Stimulated activated CD4-positive, alpha-beta T cell treated with anti-CD3 and anti-CD28 coated beads, Interleukin-2, amount 100 ng/mL, for 24 hours (primary cell): ENCODE measurements at regions not wholly inside any gene's neighbourhood (a gene's known extent, or its start where the extent isn't known, plus 50 kb on each side); places are given as distances from the start of the nearest gene placed in this dataset.
"Not testable (repeated sequence)": the region's sequence is repeated elsewhere in the genome, so short reads cannot be mapped to it uniquely, and the experiment has no call there.

Source experiments
- DNase-seq, 2 donors: peaks; one replicate each; pipeline ENCODE4 v3.0.0-alpha.2; 2020

DNA sequence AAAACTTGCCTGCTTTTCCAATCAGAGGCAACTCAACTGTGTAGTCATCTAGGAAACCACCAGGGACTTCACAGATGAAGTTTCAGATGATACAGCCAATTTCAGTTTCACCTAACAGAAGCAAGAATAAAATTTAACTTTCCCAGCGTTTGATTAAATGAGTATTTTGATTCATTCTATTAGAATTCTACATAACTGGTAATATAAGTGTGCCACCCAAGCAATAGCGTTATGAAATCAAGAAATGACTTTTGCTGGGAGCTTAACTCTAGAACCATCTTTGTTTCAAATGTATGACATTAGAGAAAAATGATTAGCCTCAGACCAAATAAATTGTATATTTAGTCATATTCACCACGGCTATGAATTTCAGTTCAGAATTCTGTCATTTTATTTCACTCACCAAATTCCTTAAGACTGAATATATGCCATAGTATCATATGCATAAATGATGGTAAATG is 239.3 kb downstream of the NRIP1 start:
- DNase-seq, result no peak

DNA sequence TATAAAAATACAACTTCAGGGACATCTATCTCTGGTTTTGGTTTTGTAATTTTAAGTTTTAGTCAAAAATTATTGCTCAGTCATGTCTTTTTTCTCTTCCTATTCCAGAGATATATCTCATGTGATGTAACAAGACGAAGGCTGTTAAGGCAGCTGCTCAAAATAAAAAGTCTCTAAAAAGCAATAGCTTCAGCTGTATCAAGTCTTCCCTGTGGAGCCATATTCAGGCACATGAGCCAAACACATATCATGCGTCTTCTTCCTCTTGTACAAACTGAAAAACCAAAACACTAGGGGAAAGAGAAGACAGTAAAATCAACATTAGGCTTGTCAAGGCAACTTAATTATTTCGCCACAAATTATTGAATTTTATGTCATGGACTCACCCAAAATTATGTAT is 240.7 kb downstream of the NRIP1 start:
- no peak for DNase-seq

DNA sequence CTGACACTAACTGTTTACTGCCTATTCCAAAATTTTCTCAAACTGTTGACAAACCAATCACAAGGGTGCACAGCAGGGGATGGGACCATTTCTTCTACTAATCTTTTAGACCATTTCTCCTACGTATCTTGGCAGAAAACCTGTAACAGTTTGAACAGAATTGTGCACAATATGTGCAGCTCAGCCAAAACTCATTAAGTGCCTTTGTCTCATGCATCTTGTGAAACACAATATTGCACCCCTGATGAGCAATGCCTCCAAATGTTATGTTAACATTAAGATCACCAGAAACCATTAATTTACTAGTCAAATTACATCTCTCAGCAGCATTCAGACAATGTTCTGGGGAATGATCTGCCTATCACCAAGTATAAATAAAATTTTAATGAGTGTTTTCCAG is 247.5 kb downstream of the NRIP1 start:
- DNase-seq, result no peak

DNA sequence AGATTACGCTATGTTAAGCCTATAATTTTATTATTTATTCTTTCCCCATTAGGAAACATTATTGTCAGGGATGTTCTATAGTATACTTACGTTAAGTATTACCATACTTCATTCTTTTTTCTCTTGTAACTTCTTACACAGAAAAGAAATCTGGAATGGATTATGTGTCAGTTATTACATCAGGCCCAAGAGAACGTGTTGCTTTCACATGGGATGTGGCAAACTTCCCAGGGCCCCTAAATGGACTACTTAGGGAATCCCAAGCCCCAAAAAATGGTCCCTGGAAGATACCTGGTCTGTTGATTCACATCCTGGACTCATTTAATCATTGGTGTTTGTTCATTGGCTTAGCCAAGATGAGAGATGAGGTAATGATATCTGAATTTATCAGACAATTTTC is 249.8 kb downstream of the NRIP1 start:
- DNase-seq, result no peak

DNA sequence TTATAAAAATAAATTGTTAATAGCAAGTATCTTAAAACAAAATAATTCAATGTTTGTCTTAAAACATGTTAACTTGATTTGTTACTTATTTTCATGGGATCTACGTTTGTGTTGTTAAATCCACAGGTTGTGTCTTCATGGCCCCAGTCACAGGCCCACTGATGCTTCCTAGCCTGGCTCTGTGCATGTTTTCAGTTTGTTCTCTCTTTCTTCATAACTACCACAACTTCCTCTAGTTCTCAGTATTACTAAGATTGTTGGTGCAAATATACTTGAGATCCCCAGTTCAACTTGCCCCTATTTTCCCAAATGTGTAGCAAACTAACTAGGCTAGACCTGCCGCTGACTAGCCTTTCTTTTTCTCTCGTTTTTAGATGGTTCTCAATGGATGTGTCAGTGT is 250.5 kb downstream of the NRIP1 start:
- DNase-seq, result no peak

DNA sequence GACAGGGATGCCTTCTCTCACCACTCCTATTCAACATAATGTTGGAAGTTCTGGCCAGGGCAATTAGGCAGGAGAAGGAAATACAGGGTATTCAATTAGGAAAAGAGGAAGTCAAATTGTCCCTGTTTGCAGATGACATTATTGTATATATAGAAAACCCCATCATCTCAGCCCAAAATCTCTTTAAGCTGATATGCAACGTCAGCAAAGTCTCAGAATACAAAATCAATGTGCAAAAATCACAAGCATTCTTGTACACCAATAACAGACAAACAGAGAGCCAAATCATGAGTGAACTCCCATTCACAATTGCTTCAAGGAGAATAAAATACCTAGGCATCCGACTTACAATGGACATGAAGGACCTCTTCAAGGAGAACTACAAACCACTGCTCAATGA is 258.1 kb upstream of the SAMSN1 start:
- DNase-seq, result not testable (repeated sequence)

DNA sequence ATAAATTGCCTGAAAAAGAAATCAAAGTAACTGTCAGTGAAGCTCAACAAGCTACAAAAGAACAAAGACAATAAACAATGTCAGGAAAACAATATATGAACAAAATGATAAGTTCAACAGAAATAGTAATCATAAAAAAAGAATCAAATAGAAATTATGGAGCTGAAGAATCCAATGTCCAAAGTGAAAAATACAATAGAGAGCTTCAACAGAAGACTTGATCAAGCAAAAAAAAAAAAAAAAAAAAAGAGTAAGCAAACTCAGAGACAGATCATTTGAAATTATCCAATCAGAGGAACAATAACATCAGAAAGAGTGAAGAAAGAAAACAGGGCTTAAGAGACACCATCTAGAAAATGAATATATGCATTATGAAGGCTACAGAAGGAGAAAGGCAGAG is 251.4 kb upstream of the SAMSN1 start:
- no peak for DNase-seq

DNA sequence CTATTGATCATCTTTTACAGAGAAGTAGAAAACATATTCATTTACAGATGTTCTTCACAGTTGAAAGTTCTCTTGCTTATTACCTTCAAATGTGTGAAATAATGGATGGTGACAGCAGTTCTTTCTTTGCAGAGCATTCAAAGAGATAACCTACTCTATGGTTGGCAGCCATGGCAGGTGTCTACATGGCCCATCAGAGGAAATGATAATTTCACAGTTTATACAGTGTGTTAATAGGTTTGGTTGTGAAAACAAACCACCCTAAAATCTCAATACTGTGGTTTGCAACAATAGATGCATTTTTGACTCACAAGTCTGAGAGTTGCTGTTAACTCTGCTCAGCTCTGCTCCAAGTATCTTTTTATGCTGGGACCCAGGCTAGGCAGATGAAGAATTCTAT is 241.2 kb upstream of the SAMSN1 start:
- no peak for DNase-seq

DNA sequence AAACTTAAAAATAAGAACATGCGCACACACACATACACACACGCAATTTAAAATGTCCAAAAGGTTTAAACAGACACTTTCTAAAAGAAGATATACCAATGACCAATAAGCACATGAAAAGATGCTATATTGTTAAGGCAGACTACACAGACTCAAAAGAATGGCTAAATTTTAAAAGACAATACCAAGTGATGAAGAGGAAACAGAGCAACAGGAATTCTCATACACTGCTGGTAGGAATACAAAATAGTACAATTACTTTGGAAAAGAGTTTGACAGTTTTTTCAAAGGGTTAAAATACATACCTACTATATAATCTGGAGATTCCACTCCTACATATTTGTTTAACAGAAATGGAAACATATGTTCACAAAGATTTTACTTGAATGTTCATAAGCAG is 239.6 kb upstream of the SAMSN1 start:
- DNase-seq, result no peak

DNA sequence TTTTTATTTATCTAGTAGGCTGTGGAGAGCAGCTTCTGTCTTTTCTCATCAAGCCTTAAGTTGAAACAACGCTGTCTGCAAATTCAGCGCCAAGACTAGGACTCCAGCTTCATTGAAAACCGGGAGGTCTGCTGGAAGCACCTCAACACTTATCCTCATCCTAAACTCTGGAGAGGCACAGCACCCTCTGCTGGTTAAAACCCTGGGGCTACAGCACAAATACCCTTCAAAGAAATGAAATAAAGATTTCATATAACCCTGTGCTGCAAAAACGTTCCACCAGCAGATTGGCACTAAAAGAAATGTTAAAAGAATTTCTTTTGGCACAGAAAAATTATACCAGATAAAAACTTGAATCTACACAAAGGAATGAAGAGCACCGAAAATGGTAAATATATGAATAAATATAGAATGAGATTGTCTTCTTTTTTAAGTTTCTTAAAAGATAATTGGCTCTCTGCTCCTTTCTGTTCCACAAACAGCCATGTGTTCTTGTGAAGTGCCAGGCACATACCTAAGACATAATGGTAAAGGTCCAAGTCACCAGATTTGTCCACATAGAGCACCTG is 227.7 kb upstream of the SAMSN1 start:
- DNase-seq, result peak; percentile 65 to 76

DNA sequence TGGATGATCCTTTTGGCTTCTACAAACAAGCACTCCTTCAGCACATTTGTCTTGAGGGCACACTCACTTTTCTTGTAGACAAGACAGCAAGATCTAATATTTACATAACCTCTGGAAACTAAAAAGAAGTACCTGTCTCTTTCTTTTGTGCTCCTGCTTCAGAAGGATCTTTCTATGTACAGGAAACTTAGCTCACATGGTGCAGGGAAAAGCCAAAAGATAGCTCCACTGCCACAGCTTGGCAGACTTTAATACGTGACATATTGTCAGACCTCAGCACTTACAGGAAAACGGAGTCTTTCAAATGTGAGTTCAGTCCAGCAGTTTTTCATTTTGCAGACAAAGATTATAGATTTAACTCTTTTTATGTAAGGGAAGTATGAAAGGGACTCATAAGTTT is 225.5 kb upstream of the SAMSN1 start:
- DNase-seq, result no peak

DNA sequence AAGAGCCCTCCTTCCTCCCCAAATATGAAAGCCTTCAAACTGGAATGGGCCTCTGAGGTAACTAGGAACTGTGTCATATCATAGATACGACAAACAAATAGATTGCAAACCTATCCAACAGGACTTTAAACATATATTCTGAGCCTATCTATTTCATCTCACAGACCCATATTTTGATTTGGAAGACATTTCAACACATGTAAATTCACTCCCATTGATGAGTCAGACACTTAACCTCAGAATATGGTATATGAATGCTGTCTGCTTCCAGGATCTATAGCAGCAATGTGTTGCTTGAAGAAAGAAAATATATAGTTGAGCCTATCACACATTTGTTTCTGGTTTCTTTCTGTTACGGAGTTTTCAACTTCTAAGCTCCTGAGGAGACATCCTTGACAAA is 221.9 kb upstream of the SAMSN1 start:
- no peak for DNase-seq

DNA sequence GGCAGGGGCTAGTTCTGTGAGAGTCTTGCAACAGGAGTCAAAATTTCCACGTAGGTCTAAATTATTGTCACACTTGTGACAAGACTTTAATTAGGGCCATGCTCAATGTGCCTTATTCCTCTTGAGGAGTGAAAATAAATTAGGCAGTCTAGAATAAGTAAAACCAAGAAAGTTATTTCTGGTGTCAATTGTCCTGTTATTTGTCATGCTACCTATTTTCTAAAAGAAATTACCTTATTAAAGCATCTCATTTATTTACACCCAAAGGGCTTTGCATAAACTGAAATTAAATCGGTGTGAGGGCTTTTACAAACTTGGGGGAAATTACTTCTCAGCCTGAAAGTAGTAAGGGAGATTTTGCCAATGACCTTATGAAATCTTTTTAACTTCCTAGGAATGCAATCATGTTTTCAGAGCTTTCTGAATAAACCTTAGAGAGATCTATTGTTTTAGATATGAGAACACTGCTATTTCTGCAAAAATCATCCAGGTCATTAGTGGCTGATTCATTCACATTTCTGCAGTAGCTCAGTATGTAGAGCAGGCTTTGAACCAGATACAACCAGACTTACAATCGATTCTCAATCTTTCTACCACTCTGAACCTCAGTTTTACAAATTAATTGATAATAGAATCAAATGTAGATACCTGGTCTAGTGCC is 221.2 kb upstream of the SAMSN1 start:
- DNase-seq, result no peak

DNA sequence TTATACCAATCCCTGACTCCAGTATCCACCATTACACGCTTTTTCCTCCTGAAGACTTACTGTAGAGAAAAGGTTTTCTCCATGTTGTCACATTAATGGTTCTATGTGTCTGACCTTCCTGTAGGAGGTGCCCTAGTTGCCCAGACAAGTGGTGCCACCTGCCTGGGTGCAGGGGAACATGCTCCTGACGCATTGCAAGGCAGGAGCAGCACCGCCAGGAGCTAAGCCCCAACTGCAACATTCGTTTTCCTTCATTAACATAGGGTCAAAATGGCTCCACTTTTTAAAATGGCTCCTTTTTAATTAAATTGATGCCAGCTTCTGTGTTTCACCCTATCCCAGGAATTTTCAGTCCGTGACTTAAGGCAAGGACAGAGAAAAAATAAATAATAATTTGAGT is 220.1 kb upstream of the SAMSN1 start:
- no peak for DNase-seq

DNA sequence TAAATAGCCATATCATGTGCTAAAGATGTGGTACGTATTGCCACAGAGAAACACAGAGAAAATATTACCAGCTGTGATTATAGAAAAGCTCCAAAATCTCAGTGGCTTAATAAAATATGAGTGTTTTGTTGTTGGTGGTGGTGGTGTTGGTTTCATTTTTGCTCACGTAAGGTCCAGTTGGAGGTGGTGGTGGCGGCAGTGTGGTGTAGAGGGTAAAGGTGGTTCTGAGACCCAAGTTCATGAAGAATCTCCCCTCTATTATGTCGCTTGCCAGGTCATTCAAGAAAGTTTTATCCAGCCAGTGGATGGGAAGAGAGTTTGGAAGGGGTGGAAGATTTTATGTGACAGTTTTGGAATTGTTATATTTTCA is 217.6 kb upstream of the SAMSN1 start:
- no peak for DNase-seq

DNA sequence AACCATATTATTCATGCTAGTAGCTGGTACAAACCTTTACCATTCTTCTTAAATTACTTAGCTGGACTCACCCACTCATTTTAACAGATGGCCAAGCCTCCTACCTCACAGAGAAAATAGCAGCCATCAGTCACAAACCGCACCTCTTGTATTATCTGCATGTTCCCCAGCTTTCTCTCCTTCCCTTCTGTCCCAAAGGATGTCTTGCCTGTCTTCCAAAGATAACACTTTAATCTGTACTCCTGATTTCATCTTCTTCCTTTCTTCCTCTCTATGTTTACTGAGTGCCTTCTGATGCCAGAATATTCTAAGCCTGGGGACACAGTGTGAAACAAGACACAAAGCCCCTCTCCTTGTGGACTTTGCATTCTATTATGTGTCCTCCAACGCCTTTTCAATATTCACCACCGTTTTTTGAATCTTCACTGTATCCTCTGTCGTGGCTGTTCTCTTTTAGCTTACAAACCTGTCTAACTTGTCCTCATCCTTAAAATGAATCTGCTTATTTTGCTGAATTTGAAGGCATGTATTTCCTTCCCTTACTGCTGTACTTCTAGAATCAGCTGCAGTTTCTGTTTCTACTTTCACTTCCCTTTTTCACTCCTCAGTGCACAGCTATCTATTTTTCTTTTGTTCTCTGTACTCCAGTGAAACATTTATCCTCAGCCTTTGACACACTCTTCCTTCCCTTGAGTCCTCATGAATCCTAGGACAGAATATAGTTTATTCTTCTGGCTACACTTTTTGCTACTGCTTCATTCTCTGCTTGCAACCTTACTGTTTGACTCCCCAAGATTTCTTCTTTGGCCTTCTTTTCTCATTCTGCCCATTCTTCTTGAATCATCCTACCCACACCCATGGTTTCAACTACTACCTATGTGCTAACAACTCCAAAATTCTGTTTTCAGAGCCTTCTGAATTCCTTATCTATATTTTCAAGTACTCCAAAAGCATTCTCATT is 216.9 kb upstream of the SAMSN1 start:
- no peak for DNase-seq

DNA sequence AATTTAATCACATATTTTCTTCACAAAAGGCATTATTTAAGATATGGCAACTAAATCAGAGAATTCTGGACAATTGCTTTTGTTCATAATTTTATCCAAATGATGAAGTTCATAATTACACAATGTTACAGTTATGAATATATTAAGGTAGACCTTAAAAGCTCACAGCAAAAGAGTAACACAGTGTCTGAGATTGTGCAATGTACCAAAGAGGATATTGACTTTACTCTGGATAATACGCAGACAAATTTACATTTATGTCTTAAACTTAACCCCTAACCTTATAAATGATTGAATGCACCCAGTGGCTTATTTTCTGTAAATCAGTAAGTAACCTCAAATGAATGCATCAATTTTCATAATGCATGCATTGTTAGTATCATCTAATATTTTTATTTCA is 216.2 kb upstream of the SAMSN1 start:
- no peak for DNase-seq

DNA sequence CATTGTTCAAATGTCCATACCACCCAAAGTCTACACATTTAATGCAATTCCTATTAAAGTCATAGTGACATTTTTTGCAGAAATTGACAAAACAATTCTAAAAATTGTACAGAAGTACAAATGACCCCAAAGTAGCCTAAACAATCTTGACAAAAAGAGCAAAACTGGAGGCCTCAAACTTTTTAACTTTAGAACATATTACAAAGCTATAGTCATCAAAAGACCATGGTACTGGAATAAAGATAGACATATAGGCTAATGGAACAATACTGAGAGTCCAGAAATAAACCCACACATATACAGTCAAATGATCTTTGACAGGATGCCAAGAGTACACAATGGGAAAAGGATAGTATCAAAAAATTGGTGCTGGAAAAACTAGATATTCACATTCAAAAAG is 213.2 kb upstream of the SAMSN1 start:
- DNase-seq, result no peak

DNA sequence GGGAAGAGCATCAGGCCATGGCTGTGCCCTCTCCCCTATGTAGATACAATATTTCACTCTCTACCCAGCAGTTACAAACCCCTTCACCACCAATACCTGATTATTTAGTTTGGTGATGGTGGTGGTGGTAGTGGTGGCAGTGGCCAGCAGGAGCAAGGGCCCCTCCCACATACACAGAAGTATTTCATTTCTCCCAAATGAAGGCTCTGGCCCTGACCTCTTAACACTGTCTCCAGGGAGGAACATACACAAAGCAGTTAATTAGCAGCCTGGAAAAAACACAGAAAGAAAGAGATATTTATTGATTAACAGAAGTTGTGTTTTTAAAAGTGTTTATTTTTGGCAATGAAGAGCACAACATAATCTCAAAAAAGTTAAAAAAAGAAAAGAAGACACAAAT is 212.7 kb upstream of the SAMSN1 start:
- no peak for DNase-seq

DNA sequence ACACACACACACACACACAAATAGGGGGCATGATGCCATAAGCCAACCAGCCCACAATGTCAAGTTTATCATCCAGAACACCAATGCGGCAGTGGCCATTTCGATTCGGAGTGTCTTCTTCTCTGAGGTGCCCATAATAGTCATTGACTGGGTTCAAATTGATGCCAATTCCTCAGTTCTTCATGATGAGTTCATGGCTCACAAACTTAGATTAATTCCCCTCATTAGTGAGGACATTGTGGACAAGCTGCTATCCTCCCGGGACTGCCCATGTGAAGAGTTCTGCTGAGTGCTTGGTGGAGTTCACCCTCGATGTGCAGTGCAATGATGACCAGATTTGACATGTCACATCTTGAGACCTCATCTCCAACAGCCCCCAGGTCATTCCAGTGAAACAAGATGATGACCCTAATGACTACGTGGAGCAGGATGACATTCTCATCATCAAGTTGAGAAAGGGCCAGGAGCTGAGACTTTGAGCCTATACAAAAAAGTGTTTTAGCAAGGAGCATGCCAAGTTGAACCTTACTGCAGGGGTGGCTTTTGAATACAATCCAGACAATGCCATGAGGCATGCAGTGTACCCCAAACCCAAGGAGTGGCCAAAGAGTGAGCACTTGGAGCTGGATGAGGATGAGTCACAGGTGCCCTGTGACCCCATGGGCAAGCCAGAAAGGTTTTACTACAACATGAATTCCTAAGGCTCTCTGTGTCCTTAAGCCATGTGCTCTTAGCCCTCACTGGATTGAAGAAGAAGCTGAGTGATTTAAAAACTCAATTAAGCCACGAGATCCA is 211.6 kb upstream of the SAMSN1 start:
- DNase-seq, result no peak

DNA sequence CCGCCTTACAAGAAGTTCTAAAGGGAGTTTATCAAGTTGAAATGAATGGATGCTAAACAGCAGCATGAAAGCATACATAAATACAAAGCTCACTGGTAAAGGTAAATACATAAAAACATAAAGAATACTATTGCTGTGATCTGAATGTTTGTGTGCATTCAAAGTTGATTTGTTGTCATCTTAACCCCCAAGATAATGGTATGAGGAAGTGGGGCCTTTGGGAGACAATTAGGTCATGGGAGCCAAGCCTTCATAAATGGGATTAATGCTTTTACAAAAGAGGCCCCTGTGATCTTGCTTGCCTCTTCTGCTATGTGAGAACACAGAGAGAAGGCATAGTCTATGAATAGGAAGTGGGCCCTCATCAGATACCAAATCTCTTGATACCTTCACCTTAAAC is 209.0 kb upstream of the SAMSN1 start:
- no peak for DNase-seq

DNA sequence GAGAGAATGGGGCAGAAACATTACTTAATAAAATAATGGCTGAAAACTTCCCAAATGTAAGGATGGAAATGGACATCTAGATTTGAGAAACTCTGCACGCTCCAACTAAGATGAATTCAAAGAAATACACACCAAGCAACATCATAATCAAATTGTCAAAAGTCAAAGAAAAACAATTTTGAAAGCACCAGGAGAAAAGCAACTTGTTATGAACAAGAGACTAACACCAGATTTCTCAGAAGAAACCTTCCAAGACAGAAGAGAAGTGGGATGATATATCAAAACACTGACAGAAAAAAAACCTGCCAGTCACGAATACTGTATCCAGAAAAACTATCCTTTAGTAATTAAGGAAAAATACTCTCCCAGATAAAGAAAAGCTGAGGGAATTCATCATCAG is 208.6 kb upstream of the SAMSN1 start:
- no peak for DNase-seq

DNA sequence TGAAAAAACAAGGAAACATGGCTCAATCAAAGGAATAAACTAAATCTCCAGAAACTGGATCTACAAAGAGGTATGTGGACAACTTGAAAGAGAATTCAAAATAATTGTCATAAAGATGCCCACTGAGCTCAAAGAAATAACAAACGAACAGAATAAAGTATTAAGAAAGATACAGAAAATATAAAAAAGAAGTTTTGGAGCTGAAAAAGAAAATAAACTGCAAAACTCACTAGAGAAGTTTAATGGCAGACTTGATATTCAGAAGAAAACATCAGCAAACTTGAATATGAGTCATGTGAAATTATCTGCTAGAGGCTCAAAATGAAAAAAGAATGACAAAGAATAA is 208.1 kb upstream of the SAMSN1 start:
- no peak for DNase-seq
